Naive thymus-derived CD8-positive, alpha-beta T cell (primary cell): ENCODE measurements at regions not wholly inside any gene's neighbourhood (a gene's known extent, or its start where the extent isn't known, plus 50 kb on each side); places are given as distances from the start of the nearest gene placed in this dataset.

Experiments used
- ATAC-seq, 2 donors: fragments of 150-1000 bp; cut with Tn5 transposase in 1 of 2; sonication (Bioruptor Pico), chemical (Tn5 transposase) in 1 of 2; 1 replicate in 1 of 2; 2 replicates in 1 of 2; pipeline ENCODE4 v1.10.0; 2021; ENCODE audit warnings: mild to moderate bottlenecking in 2 of 2, moderate library complexity in 2 of 2
- POLR2A ChIA-PET: fragments of 350-600 bp; sonication (Branson Sonifier 250); formaldehyde crosslinking; loops from one replicate; lab custom pipeline; 2021; ENCODE audit warnings: antibody characterized with exemption; lab: Charles Lee
- DNase-seq, 10 donors: peaks; one replicate each; pipeline versions ENCODE4 v3.0.0 to v3.0.0-alpha.2; 2020 to 2022
- H3K27ac Mint-ChIP-seq, 10 donors: one replicate each; pipeline ENCODE4 v1.8.0; 2020 to 2022; ENCODE audit warnings: mild to moderate bottlenecking in 10 of 10, mixed read lengths in 10 of 10, moderate library complexity in 4 of 10, inconsistent platforms in 1 of 10
- H3K27me3 Mint-ChIP-seq, 5 donors: one replicate each; pipeline ENCODE4 v1.8.0; 2021 to 2022; ENCODE audit warnings: mixed read lengths in 5 of 5
- H3K36me3 Mint-ChIP-seq, 3 donors: one replicate each; pipeline ENCODE4 v1.8.0; 2020 to 2022; ENCODE audit warnings: mixed read lengths in 3 of 3, mild to moderate bottlenecking in 2 of 3, inconsistent platforms in 1 of 3
- H3K4me1 Mint-ChIP-seq, 4 donors: one replicate each; pipeline ENCODE4 v1.8.0; 2021 to 2022; ENCODE audit warnings: mixed read lengths in 4 of 4
- H3K4me3 Mint-ChIP-seq, 10 donors: one replicate each; pipeline ENCODE4 v1.8.0; 2020 to 2022; ENCODE audit warnings: mild to moderate bottlenecking in 10 of 10, mixed read lengths in 10 of 10, moderate library complexity in 6 of 10, inconsistent platforms in 1 of 10
- H3K9me3 Mint-ChIP-seq, 9 donors: one replicate each; pipeline ENCODE4 v1.8.0; 2020 to 2022; ENCODE audit warnings: mixed read lengths in 9 of 9, mild to moderate bottlenecking in 3 of 9, inconsistent platforms in 1 of 9, moderate library complexity in 1 of 9

DNA sequence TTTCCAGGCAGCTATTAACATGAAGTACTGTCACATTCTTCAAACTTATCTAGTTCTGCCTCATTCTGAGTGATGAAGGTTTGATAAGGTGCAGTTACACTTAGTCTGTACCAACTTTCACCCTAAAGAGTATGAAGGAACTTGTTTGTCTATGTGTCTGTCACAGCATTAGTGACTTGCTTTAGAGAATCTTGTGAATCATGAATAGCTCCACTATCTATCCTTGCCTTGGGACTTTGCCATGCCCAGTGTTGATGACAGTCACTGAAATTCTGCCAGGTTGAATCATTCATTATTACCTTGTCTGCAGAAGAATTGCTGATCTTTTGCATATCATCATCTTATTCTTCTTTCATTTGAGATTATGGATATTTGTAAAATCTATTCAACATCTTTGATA lies 50.9 kb upstream of the A1CF start:
- Mint-ChIP-seq H3K4me1 (no peaks in the 10 kb centered on the region), H3K36me3 (no peaks in the 10 kb centered on the region), H3K27me3 (peaks cover 5 to 26% (median 13%) of the 10 kb centered on the region in 5 donors), H3K9me3 (no peaks in the 10 kb centered on the region), H3K4me3 (no peak overlapping the region), H3K27ac (no peak overlapping the region)
- ATAC-seq: no peak
- no peak for DNase-seq
- POLR2A ChIA-PET: no interaction called here

DNA sequence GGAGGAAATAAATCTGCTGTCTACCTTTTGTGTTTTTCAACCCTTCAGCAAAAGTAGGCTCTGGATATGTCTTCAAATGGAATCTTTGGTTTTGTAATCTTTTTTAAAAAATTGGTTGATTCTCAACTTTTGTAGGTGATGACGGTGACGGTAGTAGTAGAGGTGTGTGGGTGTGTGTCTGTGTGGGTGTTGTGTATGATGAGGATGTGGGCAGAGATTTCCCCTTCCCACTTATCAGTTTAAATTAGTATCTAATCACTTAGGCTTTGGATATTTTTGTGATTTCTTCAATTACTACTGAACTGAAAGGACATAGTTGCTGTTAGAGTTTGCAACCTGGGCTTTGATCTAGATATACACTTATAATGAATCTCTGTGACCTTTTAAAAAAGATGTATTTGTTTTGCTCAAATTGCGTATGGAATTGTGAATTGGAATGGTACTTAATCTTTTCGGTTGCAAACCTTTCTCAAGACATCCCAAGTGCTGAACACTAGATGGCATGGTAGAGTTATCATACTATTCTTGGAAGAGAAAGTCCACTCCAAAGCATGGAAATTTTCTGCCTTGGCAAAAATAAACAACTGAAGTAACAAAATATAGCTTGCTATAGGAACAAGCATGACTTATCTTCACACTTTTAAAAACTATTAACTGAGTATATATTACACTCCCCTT lies 51.9 kb upstream of the A1CF start:
- DNase-seq (no peak), ATAC-seq (no peak)
- H3K27me3 Mint-ChIP-seq: peaks cover 7 to 33% (median 11%) of the 10 kb centered on the region in 5 donors
- POLR2A ChIA-PET: no interaction called here
- H3K9me3 Mint-ChIP-seq: peaks cover 0 to 2% (median 0%) of the 10 kb centered on the region in 9 donors
- H3K4me3 Mint-ChIP-seq: no peak overlapping the region
- H3K4me1 Mint-ChIP-seq: no peaks in the 10 kb centered on the region
- no peak overlapping the region for H3K27ac Mint-ChIP-seq
- no peaks in the 10 kb centered on the region for H3K36me3 Mint-ChIP-seq

- no peak for ATAC-seq
- Mint-ChIP-seq H3K27ac (no peak overlapping the region), H3K9me3 (peaks cover 0 to 2% (median 0%) of the 10 kb centered on the region in 9 donors)
These were observed 56.2 kb upstream of the A1CF start for GRCh38 chr10:50941629-50942028.

DNA sequence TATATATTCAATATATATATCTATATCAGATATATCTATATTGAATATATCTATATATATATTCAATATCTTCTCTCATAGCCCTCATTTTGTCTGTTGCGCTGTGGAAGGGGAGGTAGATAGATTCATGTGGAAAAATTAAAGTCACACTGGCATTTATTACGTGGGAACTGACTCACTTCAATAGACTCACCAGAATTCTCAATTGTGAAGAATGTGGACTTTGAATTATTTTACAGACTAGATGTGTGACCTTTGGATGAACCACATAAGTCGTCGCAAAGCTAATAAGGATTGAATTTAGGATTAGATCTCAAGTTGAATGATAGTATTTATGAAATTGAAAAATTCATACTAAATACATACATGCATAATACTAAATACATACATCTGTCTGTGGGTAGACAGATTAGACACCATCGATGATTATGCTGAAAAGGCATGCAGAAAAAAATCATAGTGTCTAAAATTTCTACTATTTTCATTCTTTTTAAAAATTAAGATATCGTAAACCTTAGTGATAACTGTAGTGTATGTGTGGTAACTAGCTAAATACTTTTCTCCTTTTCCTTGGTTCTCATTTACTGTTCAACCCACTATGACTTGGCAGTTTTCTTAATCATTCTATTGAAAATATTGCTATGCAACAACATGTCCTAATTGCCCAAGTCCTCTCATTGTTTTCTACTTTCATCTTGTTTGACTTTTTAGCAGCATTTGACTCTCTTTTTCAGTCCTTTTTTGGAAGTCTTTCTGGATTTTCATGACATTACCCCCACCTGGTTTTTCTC lies 61.8 kb upstream of the A1CF start:
- POLR2A ChIA-PET: no interaction called here
- Mint-ChIP-seq H3K27ac (no peak overlapping the region), H3K4me1 (no peaks in the 10 kb centered on the region), H3K9me3 (no peaks in the 10 kb centered on the region), H3K27me3 (peaks cover 2 to 23% (median 10%) of the 10 kb centered on the region in 5 donors), H3K36me3 (no peaks in the 10 kb centered on the region), H3K4me3 (no peak overlapping the region)
- no peak for ATAC-seq
- no peak for DNase-seq

More at GRCh38 chr10:50941629-50942028, 56.2 kb upstream of the A1CF start:
- no peak for DNase-seq
- H3K27me3 Mint-ChIP-seq: peaks cover 7 to 26% (median 9%) of the 10 kb centered on the region in 5 donors
- H3K4me3 Mint-ChIP-seq: no peak overlapping the region
- H3K4me1 Mint-ChIP-seq: no peaks in the 10 kb centered on the region
- H3K36me3 Mint-ChIP-seq: no peaks in the 10 kb centered on the region
- POLR2A ChIA-PET: no interaction called here

DNA sequence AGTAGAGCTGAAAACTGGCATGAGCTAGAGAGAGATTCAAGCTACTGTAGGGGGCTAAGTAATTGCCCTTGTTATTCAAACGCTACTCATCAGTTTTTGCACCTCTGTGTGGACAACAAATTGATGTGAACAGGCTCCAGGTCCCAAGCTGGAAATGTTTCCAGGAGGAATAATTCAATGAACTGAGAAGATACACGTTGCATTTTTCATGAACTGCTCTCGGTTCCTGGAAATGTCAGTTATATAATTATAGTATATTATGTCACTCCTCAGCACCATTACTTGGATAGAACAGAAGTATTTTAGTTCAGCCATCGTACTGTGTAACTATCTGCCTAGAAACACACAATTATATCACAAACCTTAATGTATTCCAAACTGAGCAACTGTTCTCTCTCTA lies 65.9 kb upstream of the A1CF start:
- no peaks in the 10 kb centered on the region for H3K4me1 Mint-ChIP-seq
- DNase-seq: no peak
- H3K9me3 Mint-ChIP-seq: no peaks in the 10 kb centered on the region
- ATAC-seq: no peak
- no peak overlapping the region for H3K4me3 Mint-ChIP-seq
- no peaks in the 10 kb centered on the region for H3K36me3 Mint-ChIP-seq
- peaks cover 5 to 18% (median 9%) of the 10 kb centered on the region in 5 donors for H3K27me3 Mint-ChIP-seq
- POLR2A ChIA-PET: no interaction called here
- H3K27ac Mint-ChIP-seq: no peak overlapping the region

DNA sequence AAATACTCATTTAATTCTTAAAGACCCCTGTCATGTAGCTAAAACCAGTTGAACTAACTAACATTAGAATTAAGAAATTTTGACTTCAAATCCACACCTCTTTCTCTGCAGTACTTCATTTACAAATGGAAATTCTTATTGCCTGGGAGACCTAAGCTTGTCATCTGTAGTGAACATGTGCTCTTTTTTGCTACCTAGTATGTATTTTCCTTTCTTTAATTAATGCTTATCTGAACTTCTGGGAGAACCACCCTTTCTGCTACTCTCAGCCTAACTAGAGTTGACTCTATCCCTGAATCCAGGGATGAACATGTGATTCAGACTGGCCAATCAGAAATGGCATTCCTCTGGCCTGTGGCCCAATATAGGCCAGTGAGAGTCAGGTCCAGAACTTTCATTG lies 75.9 kb upstream of the A1CF start:
- Mint-ChIP-seq H3K4me1 (no peaks in the 10 kb centered on the region), H3K27me3 (peaks cover 0 to 9% (median 0%) of the 10 kb centered on the region in 5 donors), H3K36me3 (no peaks in the 10 kb centered on the region), H3K9me3 (peaks cover 0 to under 1% (median 0%) of the 10 kb centered on the region in 9 donors), H3K4me3 (no peak overlapping the region), H3K27ac (no peak overlapping the region)
- ATAC-seq (no peak), DNase-seq (no peak)
- POLR2A ChIA-PET: no interaction called here

GRCh38 chr10:50963063-50963462 lies 77.6 kb upstream of the A1CF start:
- ATAC-seq (no peak), DNase-seq (no peak)
- H3K4me3 Mint-ChIP-seq: no peak overlapping the region
- no peak overlapping the region for H3K27ac Mint-ChIP-seq
- H3K9me3 Mint-ChIP-seq: peaks cover 0 to 2% (median 0%) of the 10 kb centered on the region in 9 donors
- H3K4me1 Mint-ChIP-seq: no peaks in the 10 kb centered on the region
- H3K27me3 Mint-ChIP-seq: peaks cover 0 to 9% (median 0%) of the 10 kb centered on the region in 5 donors
- H3K36me3 Mint-ChIP-seq: no peaks in the 10 kb centered on the region
- POLR2A ChIA-PET: no interaction called here

DNA sequence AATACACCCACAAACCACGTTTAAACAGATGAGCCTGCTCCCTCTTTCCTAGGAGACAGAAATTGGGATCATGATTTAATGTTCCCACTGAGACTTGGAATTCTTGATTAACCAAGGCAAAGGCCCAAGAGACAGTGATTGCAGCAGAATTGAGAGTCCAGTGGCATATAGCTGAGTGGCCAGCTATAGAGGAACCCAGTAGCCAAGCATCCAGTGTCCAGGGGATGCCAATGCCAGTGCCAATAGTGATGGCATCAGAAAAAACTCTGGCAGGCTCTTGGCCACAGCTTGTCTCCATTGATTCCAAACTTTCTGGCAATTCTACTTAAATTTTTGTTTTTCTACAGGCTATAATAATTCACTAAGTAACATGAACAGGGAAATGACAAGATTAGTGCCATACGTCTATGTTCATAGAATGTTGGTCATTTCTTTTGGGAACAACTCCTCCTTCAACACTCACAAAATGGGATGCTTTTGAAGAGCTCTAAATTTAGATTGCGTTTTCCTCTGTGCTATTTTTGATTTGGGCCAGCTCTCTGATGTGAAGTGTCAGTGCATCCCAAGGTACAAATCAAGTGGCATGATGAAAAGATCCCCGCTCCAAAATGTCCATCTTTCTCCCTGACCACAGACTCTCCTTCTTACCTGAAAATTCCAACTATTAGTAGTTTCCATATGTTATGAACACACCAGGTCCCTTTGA lies 83.1 kb upstream of the A1CF start:
- H3K27me3 Mint-ChIP-seq: peaks cover 0 to 8% (median 2%) of the 10 kb centered on the region in 5 donors
- POLR2A ChIA-PET: no interaction called here

DNA sequence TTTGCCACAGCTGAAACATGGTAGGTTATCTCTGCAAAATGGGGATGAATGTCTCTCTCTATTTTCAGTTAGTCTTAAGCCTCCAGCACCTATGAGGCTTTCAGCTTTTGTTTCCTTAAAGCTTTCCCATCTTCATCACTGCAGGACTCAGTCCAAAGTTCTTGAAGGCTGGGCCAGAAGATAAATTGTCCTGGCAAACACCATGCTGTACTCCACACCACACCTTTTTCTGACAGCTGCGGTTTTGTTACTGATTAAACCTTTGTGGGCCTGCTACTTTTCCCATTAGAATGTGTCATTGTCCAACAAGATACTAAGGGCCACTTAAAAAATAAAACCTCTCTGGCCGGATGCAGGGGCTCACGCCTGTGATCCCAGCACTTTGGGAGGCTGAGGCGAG lies 87.2 kb upstream of the A1CF start:
- DNase-seq (no peak), ATAC-seq (no peak)
- Mint-ChIP-seq H3K36me3 (no peaks in the 10 kb centered on the region), H3K27ac (no peak overlapping the region), H3K9me3 (peaks cover 0 to 2% (median 0%) of the 10 kb centered on the region in 9 donors), H3K27me3 (peaks cover 0 to 8% (median 3%) of the 10 kb centered on the region in 5 donors), H3K4me1 (no peaks in the 10 kb centered on the region), H3K4me3 (no peak overlapping the region)
- POLR2A ChIA-PET: no interaction called here

More for the DNA sequence above, 83.1 kb upstream of the A1CF start:
- peaks cover 0 to 2% (median 0%) of the 10 kb centered on the region in 9 donors for H3K9me3 Mint-ChIP-seq
- no peaks in the 10 kb centered on the region for H3K36me3 Mint-ChIP-seq
- H3K4me1 Mint-ChIP-seq: no peaks in the 10 kb centered on the region
- H3K4me3 Mint-ChIP-seq: no peak overlapping the region
- H3K27ac Mint-ChIP-seq: no peak overlapping the region
- DNase-seq (no peak), ATAC-seq (no peak)

DNA sequence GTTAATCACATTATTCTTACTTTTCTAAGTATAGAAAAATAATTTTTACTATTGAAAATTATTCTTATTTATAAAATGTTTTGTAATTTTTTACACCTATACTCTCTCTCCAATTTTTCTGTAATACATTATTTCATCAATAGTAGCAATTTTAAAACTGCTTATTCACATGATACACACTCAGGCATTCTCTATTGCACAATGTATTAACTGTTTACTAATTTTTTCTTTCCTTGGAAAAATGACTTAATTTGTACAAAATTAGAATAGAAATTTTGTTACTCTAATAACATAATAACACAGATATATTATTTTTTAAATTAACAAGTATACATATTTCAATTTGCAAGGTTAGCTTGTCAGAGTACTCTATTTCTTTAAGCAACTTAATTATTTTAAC lies 92.9 kb upstream of the PRKG1 start:
- Mint-ChIP-seq H3K4me1 (no peaks in the 10 kb centered on the region), H3K9me3 (no peaks in the 10 kb centered on the region), H3K36me3 (no peaks in the 10 kb centered on the region), H3K4me3 (no peak overlapping the region), H3K27ac (no peak overlapping the region), H3K27me3 (peaks cover 0 to 15% (median 12%) of the 10 kb centered on the region in 5 donors)
- POLR2A ChIA-PET: no interaction called here
- ATAC-seq: no peak
- no peak for DNase-seq

DNA sequence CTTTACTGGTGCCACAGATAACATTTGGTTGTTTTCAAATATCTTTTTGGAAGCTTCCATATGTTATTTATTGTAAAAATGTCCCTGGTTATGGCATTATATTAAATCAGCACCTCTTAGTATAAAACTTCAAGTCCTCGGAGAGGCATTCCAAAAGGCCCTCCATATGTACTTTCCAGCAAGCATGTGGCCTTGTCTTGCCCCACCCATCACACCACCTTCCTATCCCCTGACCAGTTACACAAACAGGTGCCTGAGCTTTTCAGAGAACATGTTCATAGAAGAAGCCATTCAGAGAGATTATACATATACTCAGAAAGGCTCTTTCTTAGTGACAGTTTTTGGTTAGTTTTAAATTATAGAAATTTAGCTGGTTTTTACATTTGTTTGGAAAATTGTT lies 92.4 kb upstream of the PRKG1 start:
- POLR2A ChIA-PET: no interaction called here
- Mint-ChIP-seq H3K4me3 (no peak overlapping the region), H3K36me3 (no peaks in the 10 kb centered on the region), H3K9me3 (no peaks in the 10 kb centered on the region), H3K27me3 (peaks cover 0 to 15% (median 13%) of the 10 kb centered on the region in 5 donors), H3K27ac (no peak overlapping the region), H3K4me1 (no peaks in the 10 kb centered on the region)
- DNase-seq (no peak), ATAC-seq (no peak)

GRCh38 chr10:50982989-50983388 lies 91.3 kb upstream of the PRKG1 start:
- DNase-seq: no peak
- Mint-ChIP-seq H3K27me3 (peaks cover 0 to 20% (median 18%) of the 10 kb centered on the region in 5 donors), H3K36me3 (no peaks in the 10 kb centered on the region), H3K4me1 (no peaks in the 10 kb centered on the region), H3K4me3 (no peak overlapping the region), H3K27ac (no peak overlapping the region), H3K9me3 (no peaks in the 10 kb centered on the region)
- POLR2A ChIA-PET: no interaction called here
- ATAC-seq: no peak

DNA sequence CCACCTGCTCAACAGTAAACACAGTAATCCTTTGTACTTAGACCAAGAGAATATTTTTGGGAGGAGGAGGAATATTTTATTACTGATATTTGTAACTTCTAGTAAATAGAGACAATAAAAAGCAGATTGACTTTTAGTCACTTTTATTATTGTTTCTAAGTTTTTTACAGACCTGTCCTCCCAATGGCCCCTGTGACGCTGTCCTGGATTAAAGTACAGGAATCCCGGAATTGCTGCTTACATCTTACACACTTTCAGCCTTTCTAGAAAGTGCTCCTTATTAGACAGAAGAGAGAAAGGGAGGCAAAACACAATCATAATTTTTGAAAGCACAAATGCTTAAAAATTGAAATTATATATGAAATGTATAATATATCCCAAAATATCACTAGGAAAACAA lies 86.4 kb upstream of the PRKG1 start:
- Mint-ChIP-seq H3K4me1 (peaks cover 6 to 18% (median 10%) of the 10 kb centered on the region in 4 donors), H3K36me3 (no peaks in the 10 kb centered on the region), H3K4me3 (no peak overlapping the region), H3K27me3 (peaks cover 14 to 44% (median 34%) of the 10 kb centered on the region in 5 donors), H3K9me3 (no peaks in the 10 kb centered on the region), H3K27ac (no peak overlapping the region)
- POLR2A ChIA-PET: no interaction called here
- ATAC-seq (no peak), DNase-seq (no peak)
